Cardiac muscle cell (in vitro differentiated cells and primary cell): ENCODE measurements at regions not wholly inside any gene's neighbourhood (a gene's known extent, or its start where the extent isn't known, plus 50 kb on each side); places are given as distances from the start of the nearest gene placed in this dataset.
A peak's percentile ranks its signal among the peaks of the same experiment; 100 is the strongest.

Experiments used
- DNase-seq, 2 donors: peaks; one replicate each; pipeline versions ENCODE4 v3.0.0 to v3.0.0-alpha.2; 2010 to 2017; ENCODE audit warnings: low read depth in 1 of 2, low spot score in 1 of 2
- H3K27ac ChIP-seq: fragments of 200-600 bp; sonication (generic); 2 replicates; pipeline ENCODE4 v1.5.1; 2016
- H3K27me3 ChIP-seq: fragments of 200-600 bp; sonication (generic); 2 replicates; pipeline ENCODE4 v1.6.0; 2016; ENCODE audit warnings: control low read depth
- H3K36me3 ChIP-seq: fragments of 200-600 bp; sonication (generic); 2 replicates; pipeline ENCODE4 v1.5.1; 2016; ENCODE audit warnings: control low read depth
- H3K4me1 ChIP-seq: fragments of 200-600 bp; sonication (generic); 2 replicates; pipeline ENCODE4 v1.8.1; 2017; ENCODE audit warnings: low read depth, mild to moderate bottlenecking, mixed run types
- H3K4me3 ChIP-seq: fragments of 200-600 bp; sonication (generic); 2 replicates; pipeline ENCODE4 v1.5.1; 2016; ENCODE audit warnings: mild to moderate bottlenecking
- H3K9me3 ChIP-seq: fragments of 200-600 bp; sonication (generic); 2 replicates; pipeline ENCODE4 v1.5.1; 2017; ENCODE audit warnings: low read depth, mild to moderate bottlenecking, control low read depth
- CTCF ChIP-seq: IDR thresholded peaks from 2 replicates; pipeline ENCODE4 v1.5.1; 2012; ENCODE audit warnings: low read depth, mild to moderate bottlenecking, low read length

GRCh38 chr18:73235491-73235890 lies 367.7 kb upstream of the NETO1 start:
- Histone ChIP-seq H3K4me3 (no peak overlapping the region), H3K4me1 (peaks cover 17% of the 10 kb centered on the region), H3K27ac (peak overlapping the region; percentile 3), H3K9me3 (no peaks in the 10 kb centered on the region), H3K27me3 (no peaks in the 10 kb centered on the region), H3K36me3 (no peaks in the 10 kb centered on the region)
- peak in 1 of 2 donors; percentile 46 for DNase-seq
- TF ChIP-seq CTCF: no peak

- DNase-seq: no peak
- TF ChIP-seq CTCF: no peak
- H3K27me3 ChIP-seq: no peaks in the 10 kb centered on the region
- H3K27ac ChIP-seq: no peak overlapping the region
- peaks cover 17% of the 10 kb centered on the region for H3K4me1 ChIP-seq
- H3K4me3 ChIP-seq: no peak overlapping the region
- H3K9me3 ChIP-seq: no peaks in the 10 kb centered on the region
- H3K36me3 ChIP-seq: no peaks in the 10 kb centered on the region
Measured at GRCh38 chr18:73232933-73233332, 365.1 kb upstream of the NETO1 start.

- H3K4me1 ChIP-seq: no peaks in the 10 kb centered on the region
- H3K27me3 ChIP-seq: no peaks in the 10 kb centered on the region
- no peak for TF ChIP-seq CTCF
- H3K27ac ChIP-seq: no peak overlapping the region
- no peaks in the 10 kb centered on the region for H3K36me3 ChIP-seq
- DNase-seq: no peak
- no peaks in the 10 kb centered on the region for H3K9me3 ChIP-seq
- H3K4me3 ChIP-seq: no peak overlapping the region
Measured at GRCh38 chr18:73220663-73221062, 352.9 kb upstream of the NETO1 start.

- Histone ChIP-seq H3K4me3 (no peak overlapping the region), H3K27me3 (no peaks in the 10 kb centered on the region), H3K4me1 (no peaks in the 10 kb centered on the region), H3K36me3 (no peaks in the 10 kb centered on the region), H3K9me3 (no peaks in the 10 kb centered on the region), H3K27ac (no peak overlapping the region)
- TF ChIP-seq CTCF: no peak
- DNase-seq: no peak
Measured at GRCh38 chr18:73218293-73218692, 350.5 kb upstream of the NETO1 start.

- Histone ChIP-seq H3K4me1 (no peaks in the 10 kb centered on the region), H3K9me3 (no peaks in the 10 kb centered on the region), H3K27ac (no peak overlapping the region), H3K4me3 (no peak overlapping the region), H3K36me3 (no peaks in the 10 kb centered on the region), H3K27me3 (no peaks in the 10 kb centered on the region)
- DNase-seq: no peak
- TF ChIP-seq CTCF: no peak
Measured at GRCh38 chr18:73214970-73215369, 347.2 kb upstream of the NETO1 start.

- Histone ChIP-seq H3K27me3 (no peaks in the 10 kb centered on the region), H3K4me3 (no peak overlapping the region), H3K9me3 (no peaks in the 10 kb centered on the region), H3K36me3 (no peaks in the 10 kb centered on the region), H3K4me1 (no peaks in the 10 kb centered on the region), H3K27ac (no peak overlapping the region)
- DNase-seq: no peak
- no peak for TF ChIP-seq CTCF
Measured at GRCh38 chr18:73212442-73212841, 344.7 kb upstream of the NETO1 start.
